GM12892 (cell line): ENCODE measurements at regions not wholly inside any gene's neighbourhood (a gene's known extent, or its start where the extent isn't known, plus 50 kb on each side); places are given as distances from the start of the nearest gene placed in this dataset.

Experiments
- DNase-seq: peaks from one replicate; pipeline ENCODE4 v3.0.0; 2011; ENCODE audit not compliant: insufficient read length
- FAIRE-seq: peaks from 2 replicates; lab custom pipeline; 2011; peaks lifted over from hg19 to GRCh38; lab: Jason Lieb, UNC
- POLR2A ChIP-seq: IDR thresholded peaks from 2 replicates; pipeline ENCODE4 v1.6.1; 2011; ENCODE audit warnings: low read depth, low read length, control low read depth
- POLR2AphosphoS5 ChIP-seq: IDR thresholded peaks from 2 replicates; pipeline ENCODE4 v1.6.1; 2011; ENCODE audit warnings: low read depth, low read length, control low read depth
- TAF1 ChIP-seq: IDR thresholded peaks from 2 replicates; pipeline ENCODE4 v1.6.1; 2011; ENCODE audit warnings: low read depth, mild to moderate bottlenecking, control low read depth, low read length, borderline replicate concordance

DNA sequence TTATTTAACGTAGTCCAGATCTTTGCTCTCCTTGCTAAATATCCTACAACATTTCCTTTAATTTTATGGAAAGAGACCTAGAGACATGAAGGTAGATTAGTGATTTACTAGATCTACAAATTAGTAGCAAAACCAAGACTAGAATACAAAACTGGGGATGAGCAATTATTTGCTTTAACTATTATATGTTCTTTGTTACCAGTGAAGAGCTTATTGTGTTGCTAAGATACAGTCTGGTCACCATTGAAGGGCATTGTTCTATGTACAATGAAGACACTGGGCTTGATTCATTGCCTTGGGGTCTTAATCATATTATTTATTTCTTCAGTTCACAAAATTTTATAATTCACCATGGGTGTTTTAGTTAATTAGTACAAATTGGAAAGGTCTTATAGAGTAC lies 88.3 kb downstream of the S1PR1 start:
- FAIRE-seq (no peak), DNase-seq (no peak)
- TF ChIP-seq POLR2A, result no peak
- TF ChIP-seq POLR2AphosphoS5, result no peak
- TF ChIP-seq TAF1, result no peak

GRCh38 chr1:101330427-101331130 lies 93.8 kb downstream of the S1PR1 start:
- DNase-seq (no peak), FAIRE-seq (no peak)
- no peak for TF ChIP-seq POLR2AphosphoS5
- no peak for TF ChIP-seq POLR2A
- no peak for TF ChIP-seq TAF1

- FAIRE-seq, result no peak
- no peak for DNase-seq
- TF ChIP-seq POLR2A (no peak), TAF1 (no peak)
Observed at GRCh38 chr1:101331794-101332193, 95.0 kb downstream of the S1PR1 start.

GRCh38 chr1:101332633-101333032 lies 95.8 kb downstream of the S1PR1 start:
- FAIRE-seq, result no peak
- no peak for DNase-seq
- TF ChIP-seq POLR2AphosphoS5 (no peak), POLR2A (no peak), TAF1 (no peak)

- TF ChIP-seq TAF1 (no peak), POLR2AphosphoS5 (no peak), POLR2A (no peak)
- FAIRE-seq (no peak), DNase-seq (no peak)
Observed at GRCh38 chr1:101333186-101333585, 96.4 kb downstream of the S1PR1 start.

GRCh38 chr1:101337968-101338367 lies 101.1 kb downstream of the S1PR1 start:
- FAIRE-seq (no peak), DNase-seq (no peak)
- TF ChIP-seq POLR2A (no peak), POLR2AphosphoS5 (no peak), TAF1 (no peak)

DNA sequence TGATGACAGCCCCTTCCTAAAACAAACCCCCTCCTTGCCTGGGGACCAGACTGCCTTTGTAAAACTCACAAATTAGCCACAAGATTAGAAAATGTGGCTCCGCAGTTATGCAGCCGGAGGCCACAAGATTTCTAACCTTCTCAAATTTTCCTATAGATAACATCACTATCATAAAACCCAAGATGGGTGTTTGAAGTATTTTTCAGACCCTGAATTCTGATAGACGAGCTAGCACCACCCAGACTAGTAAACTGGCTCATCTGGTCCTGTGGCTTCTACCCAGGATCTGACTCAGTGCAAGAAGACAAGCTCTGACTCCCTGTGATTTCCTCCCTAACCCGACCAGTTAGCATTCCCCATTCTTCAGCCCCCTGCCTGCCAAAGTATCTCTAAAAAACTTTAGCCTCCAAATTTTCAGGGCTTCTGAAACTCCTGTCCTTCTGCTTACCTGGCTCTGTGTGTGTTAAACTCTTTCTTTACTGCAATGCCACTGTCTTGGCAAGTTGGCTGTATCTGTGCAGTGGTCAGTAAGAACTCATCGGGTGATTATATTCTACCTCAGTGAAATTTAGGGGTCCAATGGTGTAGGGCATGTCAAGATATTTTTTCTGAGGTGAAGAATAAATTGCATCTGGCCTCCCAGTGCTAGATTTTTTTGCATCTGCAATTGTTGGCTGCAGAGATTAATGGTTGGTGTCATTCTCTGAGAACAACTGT lies 102.1 kb downstream of the S1PR1 start:
- no peak for FAIRE-seq
- no peak for TF ChIP-seq POLR2AphosphoS5
- no peak for TF ChIP-seq POLR2A
- TF ChIP-seq TAF1, result no peak
- DNase-seq, result no peak

DNA sequence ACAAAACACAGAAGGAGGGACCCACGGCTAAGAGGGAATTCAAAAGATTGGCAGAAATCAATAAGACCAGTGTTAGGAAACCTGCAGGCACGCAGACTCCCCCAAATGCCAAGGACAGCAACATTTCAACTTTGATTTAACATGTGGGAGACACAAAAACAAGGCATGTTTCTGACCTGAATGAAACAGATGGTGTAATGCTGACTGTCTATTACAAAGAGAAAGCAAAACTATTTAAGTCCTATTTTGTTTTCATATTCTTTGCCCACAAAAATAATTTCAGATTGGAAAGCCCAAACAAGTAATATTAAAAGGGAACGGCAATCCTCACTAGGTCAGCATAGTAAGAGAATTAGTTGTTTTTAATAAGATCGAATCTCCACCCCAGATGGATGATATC lies 107.9 kb downstream of the S1PR1 start:
- FAIRE-seq (peak; percentile 61), DNase-seq (no peak)
- TF ChIP-seq POLR2A (no peak), POLR2AphosphoS5 (no peak), TAF1 (no peak)

GRCh38 chr1:101346419-101346818 lies 109.6 kb downstream of the S1PR1 start:
- no peak for DNase-seq
- TF ChIP-seq TAF1 (no peak), POLR2A (no peak), POLR2AphosphoS5 (no peak)
- no peak for FAIRE-seq

GRCh38 chr1:101356013-101356412 lies 119.2 kb downstream of the S1PR1 start:
- DNase-seq, result no peak

GRCh38 chr1:101356604-101357443 lies 120.0 kb downstream of the S1PR1 start:
- TF ChIP-seq POLR2A (no peak), TAF1 (no peak), POLR2AphosphoS5 (no peak)
- DNase-seq (no peak), FAIRE-seq (peak; percentile 14)

More at GRCh38 chr1:101356013-101356412, 119.2 kb downstream of the S1PR1 start:
- FAIRE-seq, result no peak
- TF ChIP-seq POLR2AphosphoS5 (no peak), POLR2A (no peak), TAF1 (no peak)
